Ureter (tissue), 1 donor: ENCODE measurements at regions not wholly inside any gene's neighbourhood (a gene's known extent, or its start where the extent isn't known, plus 50 kb on each side); places are given as distances from the start of the nearest gene placed in this dataset.
"Not testable (repeated sequence)": the region's sequence is repeated elsewhere in the genome, so short reads cannot be mapped to it uniquely, and the experiment has no call there.

Source experiments
- DNase-seq: peaks from one replicate; pipeline ENCODE4 v3.0.0-alpha.2; 2020; ENCODE audit warnings: low spot score
- donor health status: DM: yes; HTN: yes; CAD: no.

DNA sequence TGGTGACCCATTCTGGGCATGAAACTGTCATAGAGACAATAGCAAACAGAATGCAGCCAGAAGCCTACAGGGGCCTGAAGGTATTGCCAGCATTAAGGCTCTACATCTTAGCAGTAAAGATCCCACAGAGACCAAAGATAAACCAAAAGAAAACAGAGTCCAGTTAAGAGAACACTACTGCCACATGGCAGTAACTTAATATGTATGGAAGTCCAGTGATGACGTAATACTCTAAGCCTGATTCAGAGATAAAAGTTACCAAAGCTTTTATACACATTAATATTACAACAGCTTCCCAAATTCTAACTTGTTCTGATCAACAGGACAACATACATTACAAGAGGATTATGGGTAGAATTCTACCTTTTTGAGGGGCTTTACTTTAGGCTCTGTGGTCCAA, 371.5 kb downstream of the PRELID2 start:
- no peak for DNase-seq

GRCh38 chr5:145462525-145462924, 372.6 kb downstream of the PRELID2 start:
- no peak for DNase-seq

- DNase-seq = no peak
Observed at GRCh38 chr5:145450286-145450885, 384.8 kb downstream of the PRELID2 start.

DNA sequence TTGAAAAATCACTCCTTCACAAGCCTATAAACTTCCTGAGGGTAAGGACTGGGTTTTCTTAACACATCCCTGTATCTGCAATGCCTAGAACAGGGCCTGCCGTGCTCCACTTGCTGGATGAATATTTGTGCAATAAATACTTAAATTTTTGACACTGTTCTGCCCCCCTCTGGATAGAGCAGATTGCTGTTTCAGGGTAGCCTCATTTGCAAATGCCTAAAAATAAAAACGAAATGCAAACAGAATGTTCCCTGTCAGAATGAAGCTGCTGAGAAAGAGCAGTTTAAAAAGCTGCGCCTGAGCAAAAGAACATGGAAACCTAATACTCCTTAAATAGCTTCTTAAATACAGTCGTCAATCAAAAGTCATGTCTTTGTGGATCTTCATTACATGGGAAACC, 385.3 kb downstream of the PRELID2 start:
- no peak for DNase-seq

DNA sequence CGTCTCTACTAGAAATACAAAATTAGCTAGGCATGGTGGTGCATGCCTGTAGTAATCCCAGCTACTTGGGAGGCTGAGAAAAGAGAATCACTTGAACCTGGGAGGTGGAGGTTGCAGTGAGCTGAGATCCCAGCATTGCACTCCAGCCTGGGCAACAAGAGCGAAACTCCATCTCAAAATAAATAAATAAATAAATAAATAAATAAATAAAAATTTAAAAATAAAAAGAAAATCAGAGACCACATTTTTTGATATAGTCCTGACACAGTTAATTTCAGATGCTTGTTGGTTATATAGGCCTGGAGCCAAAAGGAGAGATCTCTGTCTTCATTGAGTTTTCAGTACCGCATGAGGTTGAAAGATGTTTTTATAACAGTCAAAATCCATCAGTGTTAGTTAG, 388.3 kb downstream of the PRELID2 start:
- not testable (repeated sequence) for DNase-seq

- DNase-seq = no peak
Observed at GRCh38 chr5:145446412-145446811, 388.7 kb downstream of the PRELID2 start.

DNA sequence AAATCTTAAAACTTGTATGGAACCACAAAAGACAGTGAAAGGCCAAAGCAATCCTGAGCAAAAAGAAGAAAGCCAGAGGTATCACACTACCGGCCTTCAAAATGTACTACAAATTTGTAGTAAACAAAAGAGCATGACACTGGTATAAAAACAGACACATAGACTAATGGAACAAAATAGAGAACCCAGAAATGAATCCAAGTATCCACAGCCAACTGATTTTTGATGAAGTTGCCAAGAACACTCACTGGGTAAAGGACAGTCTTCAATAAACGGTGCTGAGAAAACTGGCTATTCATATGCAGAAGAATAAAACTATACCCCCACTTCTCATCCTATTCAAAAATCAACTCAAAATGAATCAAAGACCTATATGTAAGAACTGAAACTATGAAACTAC, 390.1 kb downstream of the PRELID2 start:
- DNase-seq = no peak

DNA sequence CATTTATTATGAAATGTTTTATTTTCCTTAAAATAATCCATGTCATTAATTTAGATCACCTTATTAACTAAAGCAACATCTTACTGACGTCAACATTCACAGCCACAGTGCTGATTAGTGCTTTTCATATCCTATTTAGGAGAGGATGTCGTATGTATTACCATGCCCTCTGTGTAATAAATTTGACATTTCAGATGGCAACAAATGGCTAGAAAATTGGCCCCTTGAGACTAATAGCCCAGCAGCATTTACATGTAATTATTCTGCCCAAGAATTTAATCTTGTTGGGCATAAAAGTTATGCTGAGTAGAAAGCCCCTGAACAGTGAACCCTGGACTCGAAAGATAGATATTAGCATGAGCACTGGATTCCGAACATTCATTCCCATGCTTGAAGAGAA, 391.2 kb downstream of the PRELID2 start:
- no peak for DNase-seq

GRCh38 chr5:145443366-145443765, 391.8 kb downstream of the PRELID2 start:
- no peak for DNase-seq

GRCh38 chr5:145442661-145443060, 392.5 kb downstream of the PRELID2 start:
- DNase-seq = not testable (repeated sequence)

GRCh38 chr5:145441228-145441627, 393.9 kb downstream of the PRELID2 start:
- DNase-seq = no peak

GRCh38 chr5:145437627-145438026, 397.5 kb downstream of the PRELID2 start:
- no peak for DNase-seq

DNA sequence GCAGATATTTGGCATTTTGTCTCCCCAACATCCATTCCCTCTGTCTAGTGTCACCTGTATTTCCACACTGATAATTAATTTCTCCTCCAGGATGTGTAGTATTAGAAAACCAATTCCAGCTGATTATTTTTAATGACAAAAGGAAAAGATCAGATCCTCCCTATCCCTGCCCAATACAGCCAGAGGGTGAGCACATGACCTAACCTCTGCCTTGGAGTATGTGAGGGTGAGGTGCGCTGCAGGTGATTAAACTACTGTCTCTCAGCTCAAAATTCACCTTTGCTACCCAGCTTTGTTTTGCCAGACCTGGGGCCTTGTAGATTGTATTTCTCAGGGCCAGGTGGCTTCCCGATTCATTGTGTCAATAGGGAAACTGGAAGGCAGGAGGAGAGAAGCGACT, 402.1 kb downstream of the PRELID2 start:
- no peak for DNase-seq

GRCh38 chr5:145429170-145429569, 406.0 kb downstream of the PRELID2 start:
- no peak for DNase-seq

- no peak for DNase-seq
Observed at GRCh38 chr5:145408048-145408341, 427.1 kb downstream of the PRELID2 start.

GRCh38 chr5:145407300-145408047, 427.7 kb downstream of the PRELID2 start:
- no peak for DNase-seq

DNA sequence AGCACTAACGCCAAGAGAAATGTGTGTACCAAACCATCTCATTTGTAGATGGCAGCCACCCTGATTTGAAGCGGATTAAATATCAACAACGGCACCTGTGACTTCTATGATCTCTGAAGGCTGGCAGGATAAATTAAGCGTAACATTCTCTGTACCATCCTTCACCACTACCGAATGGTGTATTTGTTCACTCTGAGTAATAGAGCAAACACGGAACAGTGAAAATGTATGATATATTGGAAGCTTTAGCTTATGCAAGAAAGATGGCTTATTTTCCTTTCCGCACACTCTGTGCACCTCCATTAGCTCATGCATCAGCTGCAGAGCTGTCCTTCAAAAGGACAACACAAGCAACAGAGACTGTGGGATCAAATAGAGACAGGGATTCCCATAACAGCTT, 431.1 kb downstream of the PRELID2 start:
- no peak for DNase-seq

DNA sequence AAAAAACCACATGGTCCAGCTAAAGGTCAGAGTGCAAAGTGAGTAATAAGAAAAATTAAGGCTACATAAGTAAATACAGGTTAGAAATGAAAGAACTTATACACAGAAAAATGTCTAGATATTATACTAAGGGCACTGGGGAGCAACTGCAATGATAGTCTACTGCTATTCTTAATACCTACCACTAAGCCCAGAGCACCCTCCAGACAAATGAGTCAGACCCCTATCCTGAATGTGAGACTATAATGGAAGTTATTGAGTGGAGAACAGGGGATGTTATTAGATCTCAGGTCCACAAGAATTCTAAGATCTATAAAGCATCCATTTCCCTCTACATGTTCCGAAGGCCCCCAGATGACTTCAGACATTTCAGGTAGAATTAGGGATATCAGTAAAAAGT, 438.3 kb downstream of the PRELID2 start:
- DNase-seq = no peak

DNA sequence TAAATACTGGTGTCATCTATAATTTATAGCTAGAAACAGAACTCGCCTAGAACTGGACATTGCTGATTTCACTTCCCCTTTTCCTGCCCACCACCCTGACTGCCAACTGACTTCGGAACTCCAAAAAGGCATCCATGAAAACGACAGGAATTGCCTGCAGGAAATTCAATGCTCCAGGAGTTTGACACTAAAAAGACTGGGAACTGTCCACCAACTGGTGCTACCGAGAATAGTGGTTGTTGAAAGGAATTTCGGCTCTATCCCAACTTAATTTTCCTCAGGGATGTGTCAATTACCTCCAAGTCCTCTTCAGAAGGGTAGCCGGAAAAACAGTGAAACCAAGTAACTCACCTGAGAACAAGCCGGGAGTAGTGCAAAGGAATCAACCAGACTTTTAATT, 440.0 kb downstream of the PRELID2 start:
- DNase-seq = not testable (repeated sequence)

DNA sequence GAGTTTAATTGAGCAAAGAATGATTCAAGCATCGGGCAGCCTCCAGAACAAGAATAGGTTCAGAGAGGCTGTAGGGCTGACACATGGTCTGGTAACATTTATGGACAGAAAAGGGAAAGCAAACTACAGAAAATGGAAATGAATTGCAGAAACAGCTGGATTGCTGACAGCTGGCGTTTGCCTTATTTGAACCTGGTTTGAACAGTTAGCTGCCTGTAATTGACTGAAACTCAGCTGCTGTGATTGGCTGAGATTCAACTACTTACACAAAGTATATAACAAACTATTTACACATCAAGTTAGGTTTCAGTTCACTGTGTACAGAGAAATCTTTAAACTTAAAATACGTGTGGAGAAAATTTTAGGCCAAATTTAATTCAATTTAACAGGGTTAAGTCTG, 441.7 kb downstream of the PRELID2 start:
- DNase-seq = no peak

GRCh38 chr5:145389047-145389446, 446.1 kb downstream of the PRELID2 start:
- DNase-seq = no peak

- no peak for DNase-seq
Observed at GRCh38 chr5:145385276-145385675, 449.9 kb downstream of the PRELID2 start.

DNA sequence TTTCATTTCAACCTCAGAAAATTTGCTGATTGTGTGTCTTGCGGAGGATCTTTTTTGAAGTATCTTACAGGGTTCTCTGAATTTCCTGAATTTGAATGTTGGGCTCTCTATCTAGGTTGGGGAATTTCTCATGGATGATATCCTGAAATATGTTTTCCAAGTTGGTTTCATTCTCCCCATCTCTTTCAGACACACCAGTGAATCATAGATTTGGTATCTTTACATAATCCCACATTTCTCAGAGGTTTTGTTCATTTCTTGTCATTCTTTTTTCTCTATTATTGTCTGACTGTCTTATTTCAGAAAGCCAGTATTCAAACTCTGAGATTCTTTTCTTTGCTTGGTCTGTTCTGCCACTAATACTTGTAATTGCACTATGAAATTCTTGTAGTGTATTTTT, 456.9 kb downstream of the PRELID2 start:
- DNase-seq = no peak

GRCh38 chr5:145375521-145375920, 459.6 kb downstream of the PRELID2 start:
- DNase-seq = no peak
